ENCODE measurements at regions not wholly inside any gene's neighbourhood (a gene's known extent, or its start where the extent isn't known, plus 50 kb on each side); places are given as distances from the start of the nearest gene placed in this dataset.

DNA sequence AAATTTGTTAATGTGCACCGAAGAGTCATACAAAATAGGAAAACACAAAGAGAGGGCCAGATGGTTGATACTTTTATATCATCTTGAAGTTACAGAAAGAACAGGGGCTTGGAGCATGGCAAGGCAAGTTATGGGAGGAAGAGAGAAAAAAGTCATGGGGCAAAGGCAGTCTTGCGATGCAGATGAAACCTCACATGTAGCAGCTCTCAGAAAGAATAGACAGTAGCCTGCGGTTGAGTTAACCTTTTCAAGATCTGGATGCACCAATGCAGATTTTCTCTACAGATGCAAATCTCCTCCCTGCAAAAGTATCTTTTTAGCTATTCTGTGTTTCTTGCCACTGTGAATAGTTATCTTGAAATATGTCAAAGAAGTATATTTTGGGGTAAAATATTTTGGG is 243.9 kb downstream of the TMEM167A start:
- ATAC-seq: no peak
- BruUV-seq (replicated peaks): no TSS peak
- no peak overlapping the region for H3K4me3 ChIP-seq (ENCODE audit: low read depth in 2 of 2, low read length in 2 of 2)
- H3K9me3 ChIP-seq (ENCODE audit: control insufficient read depth, insufficient read depth, low read depth, low read length): no peaks in the 10 kb centered on the region
- H3K36me3 ChIP-seq (ENCODE audit: control insufficient read depth, insufficient read depth, low read length): no peaks in the 10 kb centered on the region
- H3K27ac ChIP-seq (ENCODE audit: low read length): no peak overlapping the region
- in situ Hi-C loops (cut with HindIII; ENCODE audit: low pct_unique_long_range_greater_than_20kb, low sequenced_read_pairs) (no loop called here), intact Hi-C loops (cut with micrococcal nuclease; ENCODE audit: unreplicated experiment) (no loop called here)
- TF ChIP-seq, protein P1, sequence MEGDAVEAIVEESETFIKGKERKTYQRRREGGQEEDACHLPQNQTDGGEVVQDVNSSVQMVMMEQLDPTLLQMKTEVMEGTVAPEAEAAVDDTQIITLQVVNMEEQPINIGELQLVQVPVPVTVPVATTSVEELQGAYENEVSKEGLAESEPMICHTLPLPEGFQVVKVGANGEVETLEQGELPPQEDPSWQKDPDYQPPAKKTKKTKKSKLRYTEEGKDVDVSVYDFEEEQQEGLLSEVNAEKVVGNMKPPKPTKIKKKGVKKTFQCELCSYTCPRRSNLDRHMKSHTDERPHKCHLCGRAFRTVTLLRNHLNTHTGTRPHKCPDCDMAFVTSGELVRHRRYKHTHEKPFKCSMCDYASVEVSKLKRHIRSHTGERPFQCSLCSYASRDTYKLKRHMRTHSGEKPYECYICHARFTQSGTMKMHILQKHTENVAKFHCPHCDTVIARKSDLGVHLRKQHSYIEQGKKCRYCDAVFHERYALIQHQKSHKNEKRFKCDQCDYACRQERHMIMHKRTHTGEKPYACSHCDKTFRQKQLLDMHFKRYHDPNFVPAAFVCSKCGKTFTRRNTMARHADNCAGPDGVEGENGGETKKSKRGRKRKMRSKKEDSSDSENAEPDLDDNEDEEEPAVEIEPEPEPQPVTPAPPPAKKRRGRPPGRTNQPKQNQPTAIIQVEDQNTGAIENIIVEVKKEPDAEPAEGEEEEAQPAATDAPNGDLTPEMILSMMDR (IDR thresholded peaks at IDR 0.05): no peak
- TF ChIP-seq, protein P2, sequence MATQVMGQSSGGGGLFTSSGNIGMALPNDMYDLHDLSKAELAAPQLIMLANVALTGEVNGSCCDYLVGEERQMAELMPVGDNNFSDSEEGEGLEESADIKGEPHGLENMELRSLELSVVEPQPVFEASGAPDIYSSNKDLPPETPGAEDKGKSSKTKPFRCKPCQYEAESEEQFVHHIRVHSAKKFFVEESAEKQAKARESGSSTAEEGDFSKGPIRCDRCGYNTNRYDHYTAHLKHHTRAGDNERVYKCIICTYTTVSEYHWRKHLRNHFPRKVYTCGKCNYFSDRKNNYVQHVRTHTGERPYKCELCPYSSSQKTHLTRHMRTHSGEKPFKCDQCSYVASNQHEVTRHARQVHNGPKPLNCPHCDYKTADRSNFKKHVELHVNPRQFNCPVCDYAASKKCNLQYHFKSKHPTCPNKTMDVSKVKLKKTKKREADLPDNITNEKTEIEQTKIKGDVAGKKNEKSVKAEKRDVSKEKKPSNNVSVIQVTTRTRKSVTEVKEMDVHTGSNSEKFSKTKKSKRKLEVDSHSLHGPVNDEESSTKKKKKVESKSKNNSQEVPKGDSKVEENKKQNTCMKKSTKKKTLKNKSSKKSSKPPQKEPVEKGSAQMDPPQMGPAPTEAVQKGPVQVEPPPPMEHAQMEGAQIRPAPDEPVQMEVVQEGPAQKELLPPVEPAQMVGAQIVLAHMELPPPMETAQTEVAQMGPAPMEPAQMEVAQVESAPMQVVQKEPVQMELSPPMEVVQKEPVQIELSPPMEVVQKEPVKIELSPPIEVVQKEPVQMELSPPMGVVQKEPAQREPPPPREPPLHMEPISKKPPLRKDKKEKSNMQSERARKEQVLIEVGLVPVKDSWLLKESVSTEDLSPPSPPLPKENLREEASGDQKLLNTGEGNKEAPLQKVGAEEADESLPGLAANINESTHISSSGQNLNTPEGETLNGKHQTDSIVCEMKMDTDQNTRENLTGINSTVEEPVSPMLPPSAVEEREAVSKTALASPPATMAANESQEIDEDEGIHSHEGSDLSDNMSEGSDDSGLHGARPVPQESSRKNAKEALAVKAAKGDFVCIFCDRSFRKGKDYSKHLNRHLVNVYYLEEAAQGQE (IDR thresholded peaks at IDR 0.05; ENCODE audit: insufficient read depth in 1 of 2, low read depth in 2 of 2, low read length in 1 of 2): no peak
- TF ChIP-seq POLR2AphosphoS5 (IDR thresholded peaks at IDR 0.05; ENCODE audit: low read depth, low read length) (no peak), TCF7L2 (IDR thresholded peaks at IDR 0.05; ENCODE audit: low read depth, low read length) (no peak), SIN3A (IDR thresholded peaks at IDR 0.05; ENCODE audit: borderline replicate concordance, insufficient read depth, low read depth, low read length) (no peak)
- ChIA-PET POLR2A (no interaction called here), CTCF (no interaction called here)
- H3K27me3 ChIP-seq (ENCODE audit: control insufficient read depth, insufficient read depth, low read length): no peaks in the 10 kb centered on the region
- no peak for DNase-seq (ENCODE audit: low read depth, low spot score)
- no peaks in the 10 kb centered on the region for H3K4me1 ChIP-seq (ENCODE audit: control insufficient read depth, insufficient read depth, low read length)

GRCh38 chr5:82832445-82832844 is 244.7 kb downstream of the TMEM167A start:
- H3K27ac ChIP-seq (ENCODE audit: low read length): no peak overlapping the region
- H3K4me3 ChIP-seq (ENCODE audit: low read depth in 2 of 2, low read length in 2 of 2): no peak overlapping the region
- H3K27me3 ChIP-seq (ENCODE audit: control insufficient read depth, insufficient read depth, low read length): no peaks in the 10 kb centered on the region
- H3K36me3 ChIP-seq (ENCODE audit: control insufficient read depth, insufficient read depth, low read length): no peaks in the 10 kb centered on the region
- BruUV-seq (replicated peaks): no TSS peak
- intact Hi-C loops (cut with micrococcal nuclease; ENCODE audit: unreplicated experiment): no loop called here
- ATAC-seq (no peak), DNase-seq (ENCODE audit: low read depth, low spot score) (no peak)
- ChIA-PET CTCF (no interaction called here), POLR2A (no interaction called here)
- no peaks in the 10 kb centered on the region for H3K9me3 ChIP-seq (ENCODE audit: control insufficient read depth, insufficient read depth, low read depth, low read length)
- H3K4me1 ChIP-seq (ENCODE audit: control insufficient read depth, insufficient read depth, low read length): no peaks in the 10 kb centered on the region
- in situ Hi-C loops (cut with HindIII; ENCODE audit: low pct_unique_long_range_greater_than_20kb, low sequenced_read_pairs): no loop called here
- TF ChIP-seq TCF7L2 (IDR thresholded peaks at IDR 0.05; ENCODE audit: low read depth, low read length) (no peak), SIN3A (IDR thresholded peaks at IDR 0.05; ENCODE audit: borderline replicate concordance, insufficient read depth, low read depth, low read length) (no peak), POLR2AphosphoS5 (IDR thresholded peaks at IDR 0.05; ENCODE audit: low read depth, low read length) (no peak)
- TF ChIP-seq, protein P2 (IDR thresholded peaks at IDR 0.05; ENCODE audit: insufficient read depth in 1 of 2, low read depth in 2 of 2, low read length in 1 of 2): no peak
- TF ChIP-seq, protein P1 (IDR thresholded peaks at IDR 0.05): no peak
